ENCODE measurements at regions not wholly inside any gene's neighbourhood (a gene's known extent, or its start where the extent isn't known, plus 50 kb on each side); places are given as distances from the start of the nearest gene placed in this dataset.

DNA sequence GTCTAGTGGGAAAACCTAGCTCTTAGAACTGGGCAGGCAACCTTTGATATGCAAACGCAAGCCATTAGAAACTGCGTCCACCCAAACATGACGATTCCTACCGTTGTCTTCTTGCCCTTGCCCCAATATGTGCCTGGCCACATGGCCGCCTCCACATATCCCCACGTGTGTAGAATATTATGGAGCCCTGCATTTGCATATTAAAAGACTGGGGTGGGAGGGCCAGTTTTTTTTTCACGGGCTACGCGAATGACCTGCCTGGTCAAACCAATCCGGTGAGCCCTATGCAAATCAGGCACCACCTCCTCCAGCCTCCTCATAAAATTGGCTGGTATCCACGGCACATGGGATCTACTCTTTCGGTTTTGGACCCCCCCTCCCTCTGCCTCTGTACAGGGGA is 381.0 kb upstream of the RGMA start:
- H3K9me3 ChIP-seq: no peaks in the 10 kb centered on the region
- no peak for DNase-seq
- WGBS, 4 donors: 80 to 83% (median 82%) methylated on average over 12 of the region's 12 CpGs
- no peaks in the 10 kb centered on the region for H3K36me3 ChIP-seq
- no peak overlapping the region for H3K27ac ChIP-seq
- no peak for TF ChIP-seq POLR2A (IDR thresholded peaks at IDR 0.05)
- TF ChIP-seq, protein P1, sequence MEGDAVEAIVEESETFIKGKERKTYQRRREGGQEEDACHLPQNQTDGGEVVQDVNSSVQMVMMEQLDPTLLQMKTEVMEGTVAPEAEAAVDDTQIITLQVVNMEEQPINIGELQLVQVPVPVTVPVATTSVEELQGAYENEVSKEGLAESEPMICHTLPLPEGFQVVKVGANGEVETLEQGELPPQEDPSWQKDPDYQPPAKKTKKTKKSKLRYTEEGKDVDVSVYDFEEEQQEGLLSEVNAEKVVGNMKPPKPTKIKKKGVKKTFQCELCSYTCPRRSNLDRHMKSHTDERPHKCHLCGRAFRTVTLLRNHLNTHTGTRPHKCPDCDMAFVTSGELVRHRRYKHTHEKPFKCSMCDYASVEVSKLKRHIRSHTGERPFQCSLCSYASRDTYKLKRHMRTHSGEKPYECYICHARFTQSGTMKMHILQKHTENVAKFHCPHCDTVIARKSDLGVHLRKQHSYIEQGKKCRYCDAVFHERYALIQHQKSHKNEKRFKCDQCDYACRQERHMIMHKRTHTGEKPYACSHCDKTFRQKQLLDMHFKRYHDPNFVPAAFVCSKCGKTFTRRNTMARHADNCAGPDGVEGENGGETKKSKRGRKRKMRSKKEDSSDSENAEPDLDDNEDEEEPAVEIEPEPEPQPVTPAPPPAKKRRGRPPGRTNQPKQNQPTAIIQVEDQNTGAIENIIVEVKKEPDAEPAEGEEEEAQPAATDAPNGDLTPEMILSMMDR (IDR thresholded peaks at IDR 0.05): no peak
- peaks cover 0 to 8% (median 0%) of the 10 kb centered on the region in 12 donors for H3K4me1 ChIP-seq
- H3K4me3 ChIP-seq: no peak overlapping the region
- no peak for ATAC-seq
- peaks cover 0 to 2% (median 0%) of the 10 kb centered on the region in 9 donors for H3K27me3 ChIP-seq
- intact Hi-C loops (cut with DNase I): loop anchor here in 1 of 10 donors (10.0 kb wide), 1 partner anchor 55 kb away; no protein-coding TSS in a partner anchor

DNA sequence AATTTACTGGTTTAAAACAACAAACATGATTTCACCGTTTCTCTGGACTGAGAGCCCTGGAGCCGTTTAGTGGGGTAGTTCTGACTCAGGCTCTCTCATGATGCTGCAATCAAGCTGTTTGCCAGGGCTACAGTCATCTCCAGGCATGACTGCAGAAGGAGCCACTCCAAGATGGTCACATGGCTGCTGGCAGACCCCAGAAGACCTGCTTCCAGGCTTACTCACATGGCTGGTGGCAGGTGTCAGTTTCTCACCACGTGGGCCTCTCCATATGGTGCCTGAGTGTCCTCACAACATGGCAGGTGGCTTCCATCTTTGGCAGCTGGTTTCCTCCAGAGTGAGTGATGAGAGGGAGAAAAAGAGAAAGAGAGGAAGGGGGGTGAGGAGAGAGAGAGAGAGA is 378.3 kb upstream of the RGMA start:
- Histone ChIP-seq H3K9me3 (no peaks in the 10 kb centered on the region), H3K27ac (peak overlapping the region in 1 of 12 donors; percentile 1), H3K4me1 (peaks cover 0 to 8% (median 0%) of the 10 kb centered on the region in 12 donors), H3K36me3 (no peaks in the 10 kb centered on the region), H3K27me3 (peaks cover 0 to 2% (median 0%) of the 10 kb centered on the region in 9 donors), H3K4me3 (no peak overlapping the region)
- intact Hi-C loops (cut with DNase I): no loop called here
- TF ChIP-seq POLR2A (IDR thresholded peaks at IDR 0.05): no peak
- TF ChIP-seq, protein P1 (IDR thresholded peaks at IDR 0.05): no peak
- ATAC-seq (peak; percentile 86 to 97 (median 96)), DNase-seq (peak; percentile 61 to 89 (median 75))
- WGBS, 4 donors: 16 to 40% (median 29%) methylated on average over 3 of the region's 3 CpGs

DNA sequence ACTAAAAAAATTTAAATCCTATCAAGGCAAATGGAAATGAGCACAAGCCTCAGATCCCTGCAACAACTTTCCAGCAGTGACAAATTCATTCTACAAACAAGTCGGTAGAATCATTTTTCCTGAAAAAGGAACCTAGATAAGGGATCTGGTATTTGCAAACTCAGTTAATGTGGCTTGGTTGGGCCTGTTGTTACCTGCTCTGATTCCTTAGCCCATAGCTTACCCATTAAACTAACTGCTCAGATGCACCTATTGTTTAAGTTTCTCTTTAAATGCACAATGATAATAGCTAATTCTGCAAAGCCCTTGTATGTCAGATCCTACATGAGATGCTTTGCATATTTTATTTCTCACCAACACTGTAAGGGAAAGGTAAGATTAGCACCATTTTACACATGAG is 377.4 kb upstream of the RGMA start:
- H3K27me3 ChIP-seq: peaks cover 0 to 2% (median 0%) of the 10 kb centered on the region in 9 donors
- ATAC-seq (no peak), DNase-seq (no peak)
- H3K4me3 ChIP-seq: no peak overlapping the region
- H3K36me3 ChIP-seq: no peaks in the 10 kb centered on the region
- intact Hi-C loops (cut with DNase I): no loop called here
- no peaks in the 10 kb centered on the region for H3K9me3 ChIP-seq
- TF ChIP-seq, protein P1 (IDR thresholded peaks at IDR 0.05): no peak
- TF ChIP-seq POLR2A (IDR thresholded peaks at IDR 0.05): no peak
- 69 to 81% (median 77%) methylated on average over 1 of the region's 1 CpG for WGBS, 4 donors
- no peak overlapping the region for H3K27ac ChIP-seq
- peaks cover 0 to 8% (median 0%) of the 10 kb centered on the region in 12 donors for H3K4me1 ChIP-seq

DNA sequence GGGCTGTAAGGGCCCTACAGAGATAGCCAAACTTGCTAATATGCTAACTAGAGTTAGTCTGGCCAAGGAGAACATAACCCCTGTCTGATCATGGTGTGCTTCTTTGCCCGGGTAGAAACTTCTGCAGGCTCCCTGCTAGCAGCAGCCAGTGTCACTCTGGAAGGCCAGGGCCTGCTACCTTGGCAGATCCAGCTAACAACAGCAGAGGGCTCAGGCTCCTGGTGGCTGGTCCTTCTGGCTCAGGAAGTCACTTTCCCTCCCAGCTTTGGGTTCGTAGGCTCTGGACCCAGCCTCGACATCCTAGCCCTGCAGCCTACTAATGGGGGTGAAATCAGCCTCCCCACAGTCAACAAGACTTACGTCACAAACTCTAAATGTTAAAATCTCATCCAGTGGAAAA is 373.7 kb upstream of the RGMA start:
- Histone ChIP-seq H3K27me3 (peaks cover 0 to 4% (median 0%) of the 10 kb centered on the region in 9 donors), H3K4me1 (peaks cover 0 to 8% (median 0%) of the 10 kb centered on the region in 12 donors), H3K9me3 (no peaks in the 10 kb centered on the region), H3K27ac (no peak overlapping the region), H3K36me3 (no peaks in the 10 kb centered on the region), H3K4me3 (no peak overlapping the region)
- 68 to 79% (median 76%) methylated on average over 4 of the region's 4 CpGs for WGBS, 4 donors
- no peak for ATAC-seq
- intact Hi-C loops (cut with DNase I): no loop called here
- no peak for DNase-seq
- no peak for TF ChIP-seq POLR2A (IDR thresholded peaks at IDR 0.05)
- TF ChIP-seq, protein P1 (IDR thresholded peaks at IDR 0.05): no peak
